ENCODE measurements at regions not wholly inside any gene's neighbourhood (a gene's known extent, or its start where the extent isn't known, plus 50 kb on each side); places are given as distances from the start of the nearest gene placed in this dataset.
"Not testable (repeated sequence)": the region's sequence is repeated elsewhere in the genome, so short reads cannot be mapped to it uniquely, and the experiment has no call there.

DNA sequence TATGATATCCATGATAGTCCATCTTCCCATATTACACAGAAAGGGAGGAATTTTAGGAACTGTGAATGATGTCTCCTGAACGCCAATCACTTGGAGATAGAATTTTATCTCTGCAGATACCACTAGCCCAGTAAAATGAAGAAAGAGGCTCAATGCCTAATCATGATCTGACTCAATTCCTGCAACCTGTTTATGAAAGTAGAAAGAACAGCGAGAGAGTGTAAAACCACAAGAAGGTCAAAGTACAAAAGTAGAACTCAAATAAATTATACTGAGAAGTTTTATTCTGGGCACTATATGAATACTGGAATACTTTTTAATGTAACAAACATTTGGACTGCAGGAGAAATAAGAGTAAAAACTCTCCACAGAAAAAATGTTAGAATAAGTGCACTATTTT is 892.1 kb upstream of the DDX18 start:
- DNase-seq (ENCODE audit: low spot score) = no peak

DNA sequence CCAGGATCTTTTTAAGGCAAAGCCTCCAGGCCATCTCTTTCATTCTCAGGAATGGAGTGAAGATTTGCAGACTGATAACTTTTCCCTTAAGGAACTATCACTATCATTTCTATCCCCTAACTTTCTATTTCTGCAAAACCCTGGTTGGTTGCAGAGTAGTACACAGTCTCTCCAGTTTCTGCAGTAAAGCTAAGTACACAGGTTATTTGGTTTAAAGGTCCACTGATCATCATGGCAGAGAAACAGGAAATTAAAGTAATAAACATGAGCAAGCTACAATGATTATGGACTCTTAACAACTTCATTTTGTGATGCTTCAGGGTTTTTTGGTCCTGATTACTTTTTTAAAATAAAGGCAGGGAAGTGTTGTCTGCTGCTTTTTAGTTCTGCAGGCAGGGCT is 890.0 kb upstream of the DDX18 start:
- DNase-seq (ENCODE audit: low spot score) = no peak

DNA sequence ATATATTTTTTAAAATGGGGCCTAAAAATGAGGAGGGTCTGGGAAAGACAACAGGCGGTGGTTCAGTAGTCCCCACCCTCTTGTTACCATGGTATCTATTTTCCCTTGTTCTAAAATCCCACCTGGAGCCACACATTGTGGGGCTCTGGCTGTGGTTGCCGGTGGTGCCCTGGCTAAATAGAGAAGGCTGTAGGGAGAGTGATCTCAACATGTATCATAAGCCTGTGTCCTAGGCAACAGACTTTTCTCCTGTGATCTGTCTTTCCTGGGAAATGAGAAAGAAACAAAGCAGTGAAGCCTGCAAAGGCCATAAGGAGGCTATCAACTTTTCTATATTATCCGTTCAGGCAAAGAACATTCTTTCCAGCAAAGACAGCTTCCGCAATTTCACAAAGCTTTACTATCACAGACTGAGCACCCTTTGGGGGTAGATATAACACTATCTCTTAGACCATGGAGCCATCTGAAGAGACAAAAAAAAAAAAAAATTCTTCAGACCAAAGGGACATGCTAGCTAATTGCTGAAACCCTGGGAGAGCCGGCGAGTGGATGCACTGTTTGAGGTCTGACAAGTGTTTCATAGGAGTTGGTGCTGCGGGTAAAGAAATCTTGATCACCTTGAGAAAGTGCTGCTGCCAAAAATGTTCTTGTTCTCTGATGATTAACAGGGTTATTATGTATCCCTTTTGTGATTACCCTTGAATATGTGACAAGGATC is 879.2 kb upstream of the DDX18 start:
- no peak for DNase-seq (ENCODE audit: low spot score)

DNA sequence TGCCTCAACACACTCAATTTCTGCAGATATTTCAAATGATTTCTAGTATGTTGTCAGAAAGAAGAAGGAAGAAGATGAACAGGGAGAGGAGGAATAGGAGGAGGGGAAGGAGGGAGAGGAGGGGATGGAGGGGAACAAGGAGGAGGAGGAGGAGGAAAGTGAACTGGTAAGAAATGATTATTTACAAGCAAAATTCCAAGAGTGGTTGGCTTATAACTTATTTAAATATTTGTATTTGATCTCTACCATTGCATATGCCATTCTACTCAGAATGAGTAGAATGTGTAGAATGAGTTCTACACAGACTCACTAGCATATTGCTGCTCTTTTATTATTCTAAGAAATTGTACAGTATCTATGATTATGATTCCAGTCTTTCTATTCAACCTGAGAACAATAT is 866.2 kb upstream of the DDX18 start:
- DNase-seq (ENCODE audit: low spot score) = no peak

- DNase-seq (ENCODE audit: low spot score) = no peak
These were observed 865.2 kb upstream of the DDX18 start for GRCh38 chr2:116949249-116949648.

DNA sequence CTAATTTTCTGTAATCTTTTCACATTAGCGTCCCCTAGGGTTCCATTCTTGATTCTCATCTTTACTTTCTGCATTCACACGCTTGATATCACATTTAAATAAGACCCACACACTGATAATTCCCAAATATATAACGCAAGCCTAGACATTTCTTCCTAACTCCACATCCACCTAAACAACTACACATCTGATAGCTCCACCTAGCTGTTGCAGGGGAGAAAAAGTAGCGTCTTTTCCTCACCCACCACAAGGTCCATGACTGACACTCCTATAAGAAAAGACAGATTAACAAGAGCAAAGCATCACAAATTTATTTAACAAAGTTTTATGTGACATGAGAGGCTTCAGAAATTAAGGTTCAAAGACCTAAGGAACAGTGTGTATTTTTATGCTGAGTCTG is 862.2 kb upstream of the DDX18 start:
- no peak for DNase-seq (ENCODE audit: low spot score)

GRCh38 chr2:116955646-116956045 is 858.8 kb upstream of the DDX18 start:
- DNase-seq (ENCODE audit: low spot score) = no peak

DNA sequence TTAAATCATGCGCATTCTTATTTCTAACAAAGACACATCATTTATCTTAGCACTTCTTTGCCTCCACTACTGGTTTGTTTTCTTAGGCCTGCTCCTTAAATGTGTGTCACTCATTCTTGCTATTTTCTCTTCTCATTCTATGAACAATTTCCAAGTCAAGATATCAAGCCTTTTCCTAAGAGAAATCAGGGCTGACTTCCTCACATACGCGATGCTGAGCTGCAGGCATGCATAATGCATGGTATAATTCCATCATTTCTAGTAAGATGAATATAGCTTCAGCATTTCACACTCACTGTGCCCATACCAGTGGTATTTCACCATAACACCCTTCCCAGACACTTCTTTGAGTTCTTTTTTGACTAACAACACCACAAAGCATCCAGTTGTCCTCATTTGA is 838.9 kb upstream of the DDX18 start:
- DNase-seq (ENCODE audit: low spot score) = no peak

- DNase-seq (ENCODE audit: low spot score) = no peak
These were observed 834.4 kb upstream of the DDX18 start for GRCh38 chr2:116979916-116980764.

DNA sequence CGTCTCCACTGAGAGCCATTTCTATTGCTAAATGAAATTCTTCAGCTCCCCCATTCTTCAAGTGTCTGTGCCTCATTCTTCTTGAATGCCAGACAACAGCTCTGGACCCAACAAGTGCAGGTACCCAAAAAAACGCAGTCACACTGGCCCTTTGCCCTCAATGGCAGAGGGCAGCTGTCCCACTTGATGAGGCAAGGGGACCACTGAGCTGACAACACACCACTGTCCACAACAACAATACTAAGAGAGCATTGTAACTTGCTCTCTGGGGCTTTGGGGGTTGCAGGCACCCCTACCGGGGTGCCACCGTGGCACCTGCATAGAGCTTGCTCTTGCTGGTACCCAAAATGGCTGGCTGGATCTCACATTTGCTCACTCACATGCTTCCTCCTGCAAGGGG is 827.0 kb upstream of the DDX18 start:
- DNase-seq (ENCODE audit: low spot score) = no peak

GRCh38 chr2:116988303-116988702 is 826.2 kb upstream of the DDX18 start:
- DNase-seq (ENCODE audit: low spot score) = no peak

- no peak for DNase-seq (ENCODE audit: low spot score)
These were observed 795.1 kb upstream of the DDX18 start for GRCh38 chr2:117019357-117019756.

DNA sequence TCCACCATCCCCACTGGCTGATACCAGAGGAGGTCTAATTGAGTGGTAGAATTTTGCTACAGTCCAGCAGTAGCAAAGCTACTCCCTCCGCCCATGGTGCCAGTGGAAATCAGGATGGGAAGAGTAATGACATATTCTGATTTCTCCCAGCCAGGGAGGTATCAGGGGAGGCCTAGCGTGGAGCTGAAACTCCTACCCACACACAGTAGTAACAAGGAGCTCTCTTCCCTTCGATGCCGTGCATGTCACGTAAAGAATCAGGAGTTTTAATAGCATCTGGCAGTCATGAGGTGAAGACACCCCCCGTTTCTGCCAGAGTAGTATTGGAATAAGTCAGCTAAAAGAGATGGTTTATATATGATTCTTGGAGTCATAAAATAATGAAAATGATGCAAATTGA is 786.8 kb upstream of the DDX18 start:
- no peak for DNase-seq (ENCODE audit: low spot score)

GRCh38 chr2:117028708-117029107 is 785.8 kb upstream of the DDX18 start:
- not testable (repeated sequence) for DNase-seq (ENCODE audit: low spot score)

- no peak for DNase-seq (ENCODE audit: low spot score)
These were observed 758.8 kb upstream of the DDX18 start for GRCh38 chr2:117055499-117056375.

DNA sequence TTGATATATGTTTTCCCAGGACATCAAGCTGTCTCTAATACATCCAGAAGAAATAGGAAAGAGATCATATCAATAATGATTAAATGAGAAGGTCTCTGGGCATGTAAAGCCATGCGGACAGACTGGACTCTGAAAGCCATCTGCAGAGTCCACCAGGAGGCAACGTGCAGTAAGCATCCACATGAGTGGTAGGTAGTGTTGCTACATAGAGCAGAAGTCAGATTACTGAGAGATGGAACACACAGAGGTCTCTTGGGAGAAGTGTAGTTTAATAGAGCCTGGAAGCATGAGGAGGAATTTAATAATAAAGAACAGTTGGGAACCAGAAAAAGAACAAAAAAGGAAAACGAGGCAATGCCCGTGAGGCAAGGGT is 758.1 kb upstream of the DDX18 start:
- DNase-seq (ENCODE audit: low spot score) = no peak

GRCh38 chr2:117057016-117057415 is 757.5 kb upstream of the DDX18 start:
- no peak for DNase-seq (ENCODE audit: low spot score)

GRCh38 chr2:117058366-117058765 is 756.1 kb upstream of the DDX18 start:
- DNase-seq (ENCODE audit: low spot score) = no peak

GRCh38 chr2:117064021-117064420 is 750.5 kb upstream of the DDX18 start:
- no peak for DNase-seq (ENCODE audit: low spot score)

DNA sequence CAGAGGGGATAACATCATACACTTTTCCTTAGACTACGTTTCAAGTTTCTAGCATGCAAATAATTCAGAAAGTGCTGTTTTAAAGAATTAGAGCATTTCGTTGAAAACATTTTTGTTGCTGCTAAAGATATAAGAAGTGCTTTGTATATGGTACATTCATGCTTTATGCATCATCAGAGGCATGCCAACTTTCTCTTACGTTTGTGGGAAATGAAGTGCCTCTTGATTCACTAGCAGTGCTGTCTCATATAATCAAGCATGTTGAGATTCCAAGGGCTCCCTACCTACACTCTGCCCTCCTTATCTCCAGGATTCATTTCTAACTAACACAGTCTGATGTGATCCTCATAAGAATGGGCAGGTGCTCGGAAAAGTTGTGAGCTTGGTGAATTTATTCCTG is 748.6 kb upstream of the DDX18 start:
- DNase-seq (ENCODE audit: low spot score) = peak; percentile 28

DNA sequence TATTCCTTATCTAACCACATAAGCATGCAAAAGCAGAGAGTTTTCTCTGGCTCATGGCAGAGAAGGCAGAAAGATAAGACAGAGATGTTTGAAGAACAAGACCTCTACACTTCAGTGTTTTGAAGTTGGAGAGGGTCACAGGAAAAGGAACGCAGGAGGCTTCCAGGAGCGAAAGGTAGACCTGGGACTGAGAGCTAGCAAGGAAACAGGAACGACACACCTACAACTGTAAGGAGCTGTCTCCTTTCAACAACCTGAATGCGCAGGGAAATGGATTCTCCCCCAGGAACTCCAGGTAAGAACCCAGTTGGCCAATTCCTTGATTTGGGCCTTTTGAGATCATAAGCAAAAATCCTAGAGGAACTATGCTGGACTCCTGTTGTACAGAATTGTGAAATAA is 746.6 kb upstream of the DDX18 start:
- DNase-seq (ENCODE audit: low spot score) = no peak

- no peak for DNase-seq (ENCODE audit: low spot score)
These were observed 746.1 kb upstream of the DDX18 start for GRCh38 chr2:117068371-117068770.

Measured in COLO829 (cell line).